CD4-positive, alpha-beta T cell treated with Interleukin-6 at 100 ng/mL for 8 hours (primary cell): ENCODE measurements at regions not wholly inside any gene's neighbourhood (a gene's known extent, or its start where the extent isn't known, plus 50 kb on each side); places are given as distances from the start of the nearest gene placed in this dataset.
"Not testable (repeated sequence)": the region's sequence is repeated elsewhere in the genome, so short reads cannot be mapped to it uniquely, and the experiment has no call there.

Experiments used
- DNase-seq: peaks from one replicate; pipeline ENCODE4 v3.0.0-alpha.2; 2020; ENCODE audit warnings: mixed read lengths, low spot score

DNA sequence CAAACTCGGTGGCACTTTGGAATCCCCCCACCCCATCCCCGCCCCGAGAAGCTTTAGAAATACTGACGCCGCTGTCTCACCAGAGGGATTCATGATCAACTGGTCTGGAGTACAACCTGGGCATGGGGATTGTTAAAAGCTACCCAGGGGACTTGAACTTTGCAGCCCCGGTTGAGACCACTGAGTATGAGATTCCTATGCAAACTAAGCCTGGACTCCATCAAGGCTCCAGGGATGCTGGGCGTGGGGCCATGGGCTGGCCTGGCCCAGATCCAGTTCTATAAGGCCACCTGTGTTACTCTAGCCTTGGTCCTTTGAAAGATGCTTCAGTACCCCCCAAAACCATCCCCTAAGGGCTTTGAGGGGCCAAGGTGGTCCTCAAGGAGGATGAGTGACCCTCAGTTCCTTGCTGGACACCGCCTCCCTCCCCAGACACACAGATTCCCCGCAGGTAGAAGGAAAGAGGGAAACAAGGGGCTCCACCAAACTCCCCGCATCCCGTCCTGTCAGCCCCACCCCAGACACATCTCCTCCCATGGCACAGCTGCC lies 68.5 kb downstream of the MRPL36 start:
- DNase-seq: no peak

DNA sequence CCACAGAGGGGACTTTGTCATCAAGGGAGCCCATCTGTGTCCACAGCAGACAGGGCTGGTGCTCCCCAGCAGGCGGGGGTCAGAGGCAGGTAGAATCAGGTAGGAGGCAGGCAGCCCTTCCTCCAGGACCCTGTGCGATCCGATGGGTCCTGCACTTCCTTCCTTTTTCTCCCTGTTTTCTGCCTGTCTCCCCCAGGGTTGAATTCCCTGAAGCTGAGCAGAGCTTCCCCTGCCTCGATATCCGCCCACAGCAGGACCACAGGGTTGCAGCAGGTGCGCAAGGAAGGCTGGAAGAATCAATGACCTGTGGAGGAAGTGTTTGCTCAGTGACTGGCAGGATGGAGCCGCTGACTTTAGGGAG lies 69.2 kb downstream of the MRPL36 start:
- DNase-seq: no peak

DNA sequence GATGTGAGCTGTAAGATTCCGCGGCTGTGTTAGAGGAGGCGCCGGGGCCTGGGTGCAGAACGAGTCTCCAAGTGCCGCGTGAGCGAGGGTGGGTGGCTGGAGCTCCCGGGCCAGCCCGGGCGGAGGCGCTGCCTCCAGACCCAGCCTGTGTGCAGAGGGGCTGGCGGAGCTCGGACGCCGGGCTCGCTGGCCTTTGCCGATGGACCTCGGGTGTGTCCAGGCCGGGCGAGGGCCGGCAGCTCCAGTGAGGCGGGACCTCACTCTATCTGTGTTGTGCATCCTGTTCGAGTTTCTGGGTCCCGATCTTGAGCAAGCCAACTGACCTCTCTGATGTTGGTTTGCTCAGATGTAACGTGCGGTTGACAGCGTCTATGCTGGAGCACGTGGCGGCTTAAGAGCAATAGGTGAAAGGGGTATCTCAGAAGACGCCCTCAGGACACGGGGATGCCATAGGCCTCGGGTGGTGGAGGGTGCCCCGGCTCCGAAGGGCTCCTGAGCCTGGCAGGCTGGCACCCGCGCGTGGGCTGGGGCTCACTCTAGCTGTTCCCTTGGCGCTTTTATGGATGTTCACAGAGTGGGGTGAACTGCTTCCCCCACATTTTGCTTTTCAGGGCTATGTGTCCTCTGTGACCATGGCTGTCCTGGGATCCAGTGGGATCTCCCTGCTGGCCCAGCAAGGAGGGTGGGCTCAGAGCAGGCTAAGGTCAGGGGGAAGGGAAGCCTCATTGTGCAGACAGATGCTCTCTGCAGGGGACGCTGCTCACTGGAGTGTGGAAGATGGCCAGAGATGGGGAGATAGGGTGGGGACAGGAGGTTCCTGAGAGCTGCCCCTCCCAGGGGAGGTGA lies 69.8 kb downstream of the MRPL36 start:
- DNase-seq: no peak

DNA sequence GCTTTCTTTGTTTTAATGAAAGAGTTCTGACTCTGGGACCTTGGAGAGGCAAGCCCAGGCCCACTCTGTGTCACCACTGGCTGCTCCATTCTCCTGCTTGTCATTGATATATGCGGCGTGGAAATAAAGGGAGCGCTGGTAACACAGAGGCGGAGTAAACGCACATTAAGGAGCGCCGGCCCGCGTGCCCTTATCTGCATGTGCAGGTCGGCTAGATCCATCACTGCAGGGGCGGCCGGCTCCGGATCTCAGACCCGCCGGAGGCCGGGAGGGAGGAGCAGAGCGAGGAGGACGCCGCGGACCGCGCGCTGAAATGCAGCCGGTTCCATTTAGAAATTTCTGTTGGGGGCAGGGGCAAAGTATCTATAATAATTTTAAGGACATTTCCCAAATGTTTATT lies 70.8 kb downstream of the MRPL36 start:
- DNase-seq: no peak

DNA sequence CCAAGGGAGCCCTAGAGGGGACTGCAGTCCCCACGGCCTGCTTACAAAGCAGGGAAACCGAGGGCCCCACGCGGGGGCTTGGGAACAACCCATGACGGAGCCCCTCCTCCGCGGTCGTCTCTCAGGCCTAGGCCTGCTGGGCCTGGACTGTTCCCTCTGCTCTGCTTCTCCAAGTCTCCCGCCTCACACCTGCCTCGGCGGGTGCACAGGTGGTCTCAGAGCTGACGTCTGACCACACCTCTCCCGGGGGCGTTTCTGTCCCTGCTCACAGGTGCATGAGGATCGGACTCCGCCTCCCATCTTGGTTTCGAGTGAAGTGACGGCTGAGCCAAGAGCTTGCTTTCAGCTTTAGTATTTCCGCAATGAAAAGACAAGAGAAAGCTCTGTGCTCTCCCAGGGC lies 72.1 kb downstream of the MRPL36 start:
- DNase-seq: no peak

DNA sequence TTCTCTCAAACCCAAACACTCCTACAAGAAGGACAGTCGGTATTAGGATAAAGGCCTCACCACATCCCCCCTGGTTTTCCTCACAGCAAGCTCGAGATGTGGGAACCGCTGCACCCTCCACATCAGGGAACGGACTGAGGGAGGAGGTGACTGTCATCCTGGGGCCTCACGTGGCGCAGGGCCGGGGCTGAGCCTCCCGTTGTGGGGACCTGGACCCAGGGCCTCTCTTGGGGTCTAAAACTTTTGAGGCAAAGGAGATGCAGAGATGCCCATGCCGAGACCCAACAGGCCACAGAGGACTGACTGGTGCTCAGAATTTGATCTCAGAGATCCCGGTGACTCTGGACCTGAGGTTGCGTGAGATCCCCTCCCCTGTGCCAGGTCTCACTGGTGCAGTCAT lies 72.7 kb downstream of the MRPL36 start:
- no peak for DNase-seq

DNA sequence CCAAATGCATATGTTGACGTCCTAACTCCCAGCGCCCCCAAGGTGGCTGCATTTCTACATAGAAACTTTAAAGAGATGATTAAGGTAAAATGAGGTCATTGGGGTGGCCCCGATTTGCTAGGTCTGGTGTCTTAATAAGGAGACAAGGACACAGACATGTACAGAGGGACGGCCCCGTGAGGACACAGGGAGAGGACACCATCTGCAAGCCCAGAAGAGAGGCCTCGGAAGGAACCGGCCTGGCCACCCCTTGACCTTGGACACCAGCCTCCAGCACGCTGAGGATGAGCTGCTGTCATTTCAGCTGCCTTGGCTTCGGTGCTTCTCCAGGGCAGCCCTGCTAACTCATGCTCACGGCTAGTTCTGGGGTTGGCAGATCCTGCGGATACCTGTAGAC lies 73.2 kb downstream of the MRPL36 start:
- DNase-seq: no peak

DNA sequence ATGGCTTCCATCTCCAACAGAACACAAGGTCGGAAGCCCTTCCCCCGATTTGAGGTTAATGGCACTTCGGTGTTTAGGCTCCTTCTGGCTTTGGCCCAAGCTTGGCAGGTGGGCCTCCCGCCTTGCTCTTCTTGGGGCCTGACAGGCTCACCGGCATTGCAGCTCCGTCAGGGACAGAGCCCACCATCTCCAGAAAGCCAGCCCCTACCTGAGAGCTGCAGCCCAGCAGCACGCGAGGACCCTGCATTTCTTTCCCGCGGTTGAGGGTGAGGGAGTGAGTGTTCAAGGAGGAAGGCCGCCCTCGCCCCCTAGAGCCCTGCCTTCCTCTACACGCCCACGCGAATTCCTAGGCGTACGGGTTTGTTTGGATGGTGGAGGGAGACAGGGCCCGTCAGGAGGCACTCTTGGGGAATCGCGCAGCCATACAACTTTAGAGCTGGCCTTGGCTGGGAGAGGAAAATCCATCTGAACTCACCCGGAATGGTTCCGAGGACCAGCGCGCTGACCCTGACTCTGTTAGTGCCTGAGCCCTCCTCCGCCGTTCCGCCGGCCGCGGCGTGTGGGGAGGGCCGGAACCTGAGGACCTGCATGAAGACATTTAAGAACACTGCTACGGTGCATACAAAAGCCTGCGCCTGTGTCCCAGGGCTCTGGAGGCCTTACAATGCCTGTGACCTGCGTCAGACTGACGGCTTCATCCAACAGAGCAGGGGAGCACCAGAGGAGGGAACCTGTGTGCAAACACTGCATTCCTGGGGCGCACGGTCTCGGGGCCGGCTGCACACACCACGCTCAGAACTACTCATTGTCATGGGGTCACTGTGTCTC lies 73.8 kb downstream of the MRPL36 start:
- no peak for DNase-seq

DNA sequence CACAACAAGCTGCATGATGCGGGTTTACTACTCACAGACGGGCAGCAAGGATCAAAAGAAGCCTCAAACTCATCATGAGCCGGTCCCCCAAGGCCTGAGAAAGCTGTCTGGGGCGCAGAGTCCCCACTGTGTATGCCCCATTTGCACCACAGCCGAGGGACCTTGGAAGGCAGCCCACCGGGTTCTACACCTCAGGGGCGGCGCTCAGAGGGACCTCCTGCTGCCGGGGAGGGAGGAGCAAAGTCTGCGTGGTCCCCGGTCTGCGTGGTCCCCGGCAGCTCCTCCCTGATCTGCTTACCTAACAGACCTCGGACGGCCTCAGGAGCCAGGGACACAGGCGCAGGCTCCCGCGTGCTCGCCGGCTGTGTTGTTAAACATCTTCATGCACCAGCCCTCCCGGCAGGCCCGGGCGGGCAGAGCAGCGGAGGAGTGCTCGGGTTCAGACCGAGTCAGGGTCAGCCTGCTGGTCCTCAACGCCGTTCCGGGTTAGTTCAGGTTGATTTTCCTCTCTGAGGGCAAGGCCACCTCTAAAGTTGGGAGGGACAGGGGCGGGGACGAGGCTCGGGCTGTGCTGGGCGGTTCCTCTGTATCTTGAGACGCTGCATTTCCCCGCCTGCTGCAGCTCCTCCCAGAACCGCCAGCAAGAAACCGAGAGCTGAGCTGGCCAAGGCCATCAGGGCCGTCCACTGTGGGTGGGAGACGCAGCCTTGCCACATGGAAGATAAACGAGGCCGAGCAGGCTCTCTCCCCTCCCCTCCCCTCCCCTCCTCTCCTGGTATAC lies 74.6 kb downstream of the MRPL36 start:
- DNase-seq: peak; percentile 38

DNA sequence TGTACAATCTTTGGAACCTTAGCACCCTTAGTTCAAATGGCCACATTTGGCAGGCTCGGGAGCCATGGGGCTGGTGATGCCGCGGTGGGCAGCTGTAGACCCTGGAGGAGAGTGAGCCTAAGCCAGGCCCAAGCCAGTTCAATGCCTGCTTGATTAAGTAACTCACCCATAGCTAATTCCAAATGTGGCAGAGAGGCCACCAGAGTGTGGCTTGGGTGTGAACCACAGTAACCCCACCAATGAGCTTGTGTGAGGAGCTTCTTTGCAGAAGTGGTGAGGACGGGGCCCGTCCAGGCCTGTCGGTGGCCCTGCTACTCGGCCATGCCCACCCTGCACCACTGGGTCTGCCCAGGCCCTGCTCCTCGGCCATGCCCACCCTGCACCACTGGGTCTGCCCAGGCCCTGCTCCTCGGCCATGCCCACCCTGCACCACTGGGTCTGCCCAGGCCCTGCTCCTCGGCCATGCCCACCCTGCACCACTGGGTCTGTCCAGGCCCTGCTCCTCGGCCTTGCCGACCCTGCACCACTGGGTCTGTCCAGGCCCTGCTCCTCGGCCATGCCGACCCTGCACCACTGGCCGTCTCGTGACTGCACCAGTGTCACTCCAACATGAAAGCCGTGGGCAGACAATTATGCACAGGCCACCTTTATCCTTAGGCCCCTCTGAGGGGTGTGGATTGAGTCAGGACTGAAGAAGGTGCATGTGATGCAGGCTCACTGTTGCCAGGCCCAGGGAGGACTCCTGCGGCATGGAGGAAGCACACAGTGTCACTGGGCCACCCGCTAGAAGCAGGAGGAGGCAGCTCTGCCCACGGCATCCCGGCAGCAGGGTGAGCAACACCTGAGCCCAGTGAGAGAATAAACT lies 75.4 kb downstream of the MRPL36 start:
- no peak for DNase-seq

DNA sequence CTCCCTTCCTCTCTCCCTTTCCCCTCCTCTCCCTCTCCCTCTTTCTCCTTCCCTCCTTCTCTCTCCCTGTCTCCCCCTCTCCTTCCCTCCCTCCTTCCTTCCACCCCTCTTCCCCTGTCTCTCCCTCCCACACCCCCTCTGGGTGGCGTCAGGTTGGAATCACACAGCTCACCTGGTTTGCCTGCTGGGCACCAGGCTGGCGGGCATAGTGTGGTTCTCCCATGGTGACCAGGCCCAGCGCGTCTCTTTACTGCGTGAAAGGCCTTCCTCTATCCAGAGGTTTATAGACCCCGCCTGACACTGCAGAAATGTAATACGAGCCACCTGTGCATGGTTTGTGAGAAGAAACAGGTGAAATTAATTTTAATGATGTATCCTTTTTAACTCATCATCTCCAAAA lies 76.2 kb downstream of the MRPL36 start:
- DNase-seq: no peak

DNA sequence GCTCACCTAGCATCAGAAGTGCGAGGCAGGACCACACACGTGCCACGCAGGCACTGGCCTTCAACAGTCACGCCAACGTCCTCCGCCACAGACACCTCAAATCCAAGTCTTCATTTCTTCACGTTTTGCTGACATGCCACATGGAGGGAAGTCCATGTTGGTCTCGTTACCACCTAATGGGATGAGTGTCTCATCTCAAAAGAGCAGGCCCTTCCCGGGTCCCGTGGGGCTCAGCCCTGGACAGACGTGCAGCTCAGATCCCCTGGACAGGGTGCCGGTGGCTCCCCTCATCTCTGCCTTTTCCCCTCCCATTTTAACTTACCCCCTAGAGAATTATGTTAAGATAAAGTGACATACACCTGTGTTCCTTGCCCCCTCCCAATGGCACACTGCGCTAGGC lies 76.8 kb downstream of the MRPL36 start:
- DNase-seq: no peak

DNA sequence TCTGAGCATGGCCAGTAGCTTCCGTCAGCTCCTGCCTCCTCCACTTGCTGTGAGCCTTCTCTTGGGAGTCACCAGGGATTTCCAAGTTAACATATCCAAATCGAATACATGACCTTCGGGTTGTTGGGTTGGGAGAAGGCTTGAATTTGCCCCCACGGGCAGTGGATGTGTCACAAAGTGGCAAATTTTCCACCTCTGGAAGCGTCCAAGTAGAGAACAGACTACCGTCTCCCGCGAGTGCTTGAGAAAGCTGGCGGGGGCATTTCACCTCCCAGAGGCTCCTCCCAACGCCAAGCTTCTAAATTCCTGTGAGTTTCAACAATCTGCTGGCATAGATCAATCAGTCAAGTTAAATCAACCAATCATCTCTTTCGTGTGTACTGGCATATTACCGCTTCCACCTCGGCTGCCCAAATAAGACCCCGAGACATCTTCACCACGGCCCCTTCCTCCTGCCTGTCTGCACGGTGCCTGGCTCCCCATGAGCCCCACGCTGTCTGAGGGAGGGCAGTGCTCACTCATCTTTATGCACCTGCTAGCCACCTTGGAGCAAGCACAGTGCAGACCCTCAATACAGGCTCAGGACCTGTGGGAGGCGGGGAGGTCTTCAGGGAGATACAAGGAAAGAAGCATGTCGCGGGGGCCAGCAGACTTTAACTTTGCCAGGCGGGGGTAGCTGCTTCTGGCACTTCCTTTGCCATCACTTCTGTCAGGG lies 79.1 kb downstream of the MRPL36 start:
- no peak for DNase-seq

DNA sequence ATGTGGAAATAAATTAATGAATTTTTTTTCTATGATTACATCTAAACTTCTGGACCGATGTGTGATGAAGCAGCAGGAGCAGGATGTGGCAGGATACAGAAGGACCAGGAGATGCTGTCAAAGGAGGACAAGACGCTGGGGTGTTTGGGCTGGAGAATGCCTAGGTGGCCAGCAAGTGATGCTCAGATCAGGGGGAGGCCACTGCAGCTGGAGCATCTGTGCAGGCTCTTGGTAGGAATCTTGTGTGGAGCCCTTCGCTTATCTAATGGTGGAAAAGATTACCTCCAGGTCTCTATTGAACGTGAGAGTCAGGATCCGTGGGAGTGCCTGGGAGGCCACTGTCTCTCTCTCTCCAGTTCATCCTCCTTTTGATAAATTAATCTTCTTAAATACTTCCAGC lies 79.8 kb downstream of the MRPL36 start:
- no peak for DNase-seq

DNA sequence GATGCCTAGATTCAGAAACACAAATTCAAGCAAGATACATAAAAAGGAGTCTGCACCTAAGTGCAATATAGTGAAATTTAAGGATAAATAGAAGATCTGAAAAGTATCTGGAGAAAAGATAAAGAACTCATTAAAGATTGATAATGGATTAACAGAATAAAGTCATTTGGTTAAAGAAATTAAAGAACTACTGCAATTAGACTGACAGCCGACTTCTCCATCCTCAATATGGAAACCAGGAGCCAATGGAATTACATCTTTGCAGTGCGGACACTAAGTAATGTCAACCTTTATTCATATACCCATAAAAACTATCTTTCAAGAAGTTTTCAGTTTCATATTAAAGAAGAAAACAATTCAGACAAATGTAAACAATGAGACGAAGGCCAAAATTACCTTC lies 81.0 kb downstream of the MRPL36 start:
- no peak for DNase-seq

DNA sequence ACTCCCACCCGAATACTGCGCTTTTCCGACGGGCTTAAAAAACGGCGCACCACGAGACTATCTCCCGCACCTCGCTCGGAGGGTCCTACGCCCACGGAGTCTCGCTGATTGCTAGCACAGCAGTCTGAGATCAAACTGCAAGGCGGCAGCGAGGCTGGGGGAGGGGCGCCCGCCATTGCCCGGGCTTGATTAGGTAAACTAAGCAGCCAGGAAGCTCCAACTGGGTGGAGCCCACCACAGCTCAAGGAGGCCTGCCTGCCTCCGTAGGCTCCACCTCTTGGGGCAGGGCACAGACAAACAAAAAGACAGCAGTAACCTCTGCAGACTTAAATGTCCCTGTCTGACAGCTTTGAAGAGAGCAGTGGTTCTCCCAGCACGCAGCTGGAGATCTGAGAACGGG lies 89.5 kb downstream of the MRPL36 start:
- DNase-seq: not testable (repeated sequence)

DNA sequence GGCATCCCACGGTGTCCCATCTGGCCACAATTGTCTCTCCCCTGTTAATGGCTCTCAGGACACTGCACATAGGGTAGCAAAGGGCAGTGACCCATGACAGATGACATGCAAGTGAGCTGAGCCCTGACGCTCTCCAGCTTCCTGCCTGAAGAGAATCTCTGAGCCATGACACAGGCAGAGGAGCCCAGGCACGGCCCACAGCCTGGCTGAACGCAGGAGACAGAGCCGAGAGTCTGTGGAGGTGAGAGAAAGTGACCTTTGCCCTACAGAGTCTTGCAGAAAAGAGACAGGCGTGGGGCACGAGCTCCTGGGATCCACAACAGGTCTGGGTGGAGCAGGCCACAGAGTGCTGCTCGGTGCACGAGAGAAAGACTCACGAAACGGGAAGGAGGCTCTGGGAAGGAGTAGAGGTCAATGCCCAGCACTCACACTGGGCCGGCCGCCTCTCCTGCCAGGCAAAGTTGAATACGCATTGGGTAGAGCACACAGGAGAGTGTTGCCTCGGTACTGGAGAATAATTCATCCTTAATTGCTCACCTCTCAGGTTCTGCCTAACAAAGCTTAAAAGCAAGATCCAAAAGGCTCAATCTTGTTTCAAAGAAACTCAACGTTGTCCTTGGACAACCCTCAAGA lies 90.3 kb downstream of the MRPL36 start:
- DNase-seq: no peak

DNA sequence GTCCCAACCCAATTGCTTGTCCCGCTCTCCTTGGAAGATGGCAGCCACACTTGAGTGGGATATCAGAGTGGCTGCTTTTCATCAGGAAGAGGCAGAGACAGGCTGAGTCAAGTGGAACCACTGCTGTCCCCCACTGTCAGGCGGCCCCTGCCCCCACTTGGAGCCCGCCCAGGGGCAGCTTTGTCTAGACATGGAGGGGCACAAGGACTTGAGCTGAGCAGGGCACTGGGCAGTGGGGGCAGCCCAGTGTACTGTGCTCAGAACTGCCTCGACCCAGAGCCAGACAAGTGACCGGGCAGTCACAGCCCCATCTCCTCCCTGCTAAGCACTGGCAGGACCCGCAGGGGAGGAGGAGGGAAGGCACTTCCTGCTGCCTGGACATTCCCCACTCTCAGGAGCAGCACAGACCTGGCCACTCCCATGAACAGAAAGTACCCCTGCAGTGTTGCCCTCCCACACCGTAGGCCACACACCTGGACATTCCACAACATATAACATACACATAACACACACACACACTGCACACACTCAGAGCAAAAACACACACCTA lies 91.0 kb downstream of the MRPL36 start:
- DNase-seq: no peak

DNA sequence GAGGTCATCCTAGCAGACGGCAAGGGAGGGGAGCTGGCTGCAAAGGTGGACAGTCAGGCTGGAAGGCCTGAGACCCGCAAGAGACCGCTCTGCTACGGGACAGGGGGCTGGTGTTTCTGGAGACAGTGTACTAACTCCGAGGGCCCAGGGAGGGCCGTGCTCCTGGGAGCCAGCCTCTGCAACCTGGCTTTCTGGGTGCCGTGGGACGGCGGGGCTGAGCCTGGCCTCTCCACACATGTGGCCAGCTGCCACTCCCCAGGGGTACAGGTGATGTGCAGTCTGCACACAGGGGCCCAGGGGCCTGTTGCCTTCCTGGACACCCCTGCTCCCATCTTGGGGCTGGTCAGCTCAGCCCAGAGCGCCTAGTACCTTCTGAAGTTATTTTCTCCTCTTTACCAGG lies 92.2 kb downstream of the MRPL36 start:
- no peak for DNase-seq

DNA sequence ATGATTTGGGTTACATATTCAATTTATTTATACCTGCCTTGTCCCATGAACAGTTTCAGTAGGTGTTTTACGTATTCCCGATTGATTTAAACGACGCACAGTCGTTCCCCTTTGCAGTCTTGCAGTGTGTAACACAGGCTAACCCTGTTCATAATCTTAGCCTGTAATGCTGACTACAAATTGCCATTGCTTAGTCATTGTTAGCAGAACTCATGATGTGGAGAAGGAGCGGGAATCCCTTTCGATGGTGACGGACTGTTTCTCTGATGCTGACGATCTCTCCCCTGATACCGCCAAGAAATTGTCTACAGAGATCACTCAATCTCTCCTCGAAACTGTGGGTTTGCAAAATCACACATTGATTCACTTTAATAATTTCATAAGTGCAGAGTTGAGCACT lies 93.2 kb downstream of the MRPL36 start:
- no peak for DNase-seq
